IPS-20b (cell line): ENCODE measurements at regions not wholly inside any gene's neighbourhood (a gene's known extent, or its start where the extent isn't known, plus 50 kb on each side); places are given as distances from the start of the nearest gene placed in this dataset.

Experiments used
- H3K27ac ChIP-seq: one replicate; pipeline ENCODE4 v1.5.1; 2013; ENCODE audit warnings: low read length
- H3K27me3 ChIP-seq: 2 replicates; pipeline ENCODE4 v1.6.1; 2013; ENCODE audit warnings: mild to moderate bottlenecking, low read length, inconsistent platforms; ENCODE audit not compliant: insufficient read depth
- H3K36me3 ChIP-seq: 2 replicates; pipeline ENCODE4 v1.6.1; 2013; ENCODE audit warnings: low read depth, mild to moderate bottlenecking, inconsistent platforms, low read length, moderate library complexity; ENCODE audit not compliant: insufficient read depth
- H3K4me1 ChIP-seq: 2 replicates; pipeline ENCODE4 v1.6.1; 2013; ENCODE audit warnings: mild to moderate bottlenecking, control low read depth, inconsistent platforms, low read length, moderate library complexity; ENCODE audit not compliant: insufficient read depth
- H3K4me3 ChIP-seq: 2 replicates; pipeline ENCODE4 v1.5.1; 2013; ENCODE audit warnings: mild to moderate bottlenecking, low read length, inconsistent platforms
- H3K9ac ChIP-seq: 2 replicates; pipeline ENCODE4 v1.6.1; 2013; ENCODE audit warnings: low read depth, mild to moderate bottlenecking, inconsistent platforms, low read length, moderate library complexity
- H3K9me3 ChIP-seq: 2 replicates; pipeline ENCODE4 v1.6.1; 2013; ENCODE audit warnings: mild to moderate bottlenecking, low read depth, low read length, inconsistent platforms; ENCODE audit not compliant: insufficient read depth

GRCh38 chr16:60041671-60042070 lies 1307.6 kb upstream of the GOT2 start:
- Histone ChIP-seq H3K27ac (no peak overlapping the region), H3K4me3 (no peak overlapping the region), H3K27me3 (no peaks in the 10 kb centered on the region), H3K9me3 (no peaks in the 10 kb centered on the region), H3K9ac (no peak overlapping the region), H3K4me1 (no peaks in the 10 kb centered on the region), H3K36me3 (no peaks in the 10 kb centered on the region)

GRCh38 chr16:60031740-60032139 lies 1297.6 kb upstream of the GOT2 start:
- Histone ChIP-seq H3K4me3 (no peak overlapping the region), H3K4me1 (no peaks in the 10 kb centered on the region), H3K27me3 (no peaks in the 10 kb centered on the region), H3K36me3 (no peaks in the 10 kb centered on the region), H3K27ac (no peak overlapping the region), H3K9ac (no peak overlapping the region), H3K9me3 (no peaks in the 10 kb centered on the region)

GRCh38 chr16:60027351-60027750 lies 1293.2 kb upstream of the GOT2 start:
- H3K9me3 ChIP-seq, result no peaks in the 10 kb centered on the region
- H3K4me1 ChIP-seq, result no peaks in the 10 kb centered on the region
- no peaks in the 10 kb centered on the region for H3K27me3 ChIP-seq
- no peak overlapping the region for H3K9ac ChIP-seq
- H3K36me3 ChIP-seq, result no peaks in the 10 kb centered on the region
- H3K4me3 ChIP-seq, result no peak overlapping the region
- H3K27ac ChIP-seq, result no peak overlapping the region

- Histone ChIP-seq H3K9me3 (peaks cover 20% of the 10 kb centered on the region), H3K9ac (no peak overlapping the region), H3K4me1 (no peaks in the 10 kb centered on the region), H3K27ac (no peak overlapping the region), H3K4me3 (no peak overlapping the region), H3K36me3 (no peaks in the 10 kb centered on the region), H3K27me3 (no peaks in the 10 kb centered on the region)
These were observed 1279.0 kb upstream of the GOT2 start for GRCh38 chr16:60013076-60013475.

- peaks cover 19% of the 10 kb centered on the region for H3K9me3 ChIP-seq
- no peaks in the 10 kb centered on the region for H3K4me1 ChIP-seq
- H3K4me3 ChIP-seq, result no peak overlapping the region
- H3K36me3 ChIP-seq, result no peaks in the 10 kb centered on the region
- H3K27ac ChIP-seq, result no peak overlapping the region
- H3K27me3 ChIP-seq, result no peaks in the 10 kb centered on the region
- H3K9ac ChIP-seq, result no peak overlapping the region
These were observed 1267.4 kb upstream of the GOT2 start for GRCh38 chr16:60001523-60001922.

- no peak overlapping the region for H3K9ac ChIP-seq
- no peak overlapping the region for H3K4me3 ChIP-seq
- no peak overlapping the region for H3K27ac ChIP-seq
- H3K36me3 ChIP-seq, result no peaks in the 10 kb centered on the region
- no peaks in the 10 kb centered on the region for H3K4me1 ChIP-seq
- H3K27me3 ChIP-seq, result no peaks in the 10 kb centered on the region
- H3K9me3 ChIP-seq, result peaks cover 19% of the 10 kb centered on the region
These were observed 1263.6 kb upstream of the GOT2 start for GRCh38 chr16:59997706-59998105.

GRCh38 chr16:59993101-59993500 lies 1259.0 kb upstream of the GOT2 start:
- H3K9ac ChIP-seq, result no peak overlapping the region
- no peaks in the 10 kb centered on the region for H3K4me1 ChIP-seq
- H3K27me3 ChIP-seq, result no peaks in the 10 kb centered on the region
- peaks cover 12% of the 10 kb centered on the region; the same call in 1 of the 2 replicates for H3K9me3 ChIP-seq
- H3K36me3 ChIP-seq, result no peaks in the 10 kb centered on the region
- no peak overlapping the region for H3K27ac ChIP-seq
- no peak overlapping the region for H3K4me3 ChIP-seq

GRCh38 chr16:59991171-59991570 lies 1257.1 kb upstream of the GOT2 start:
- Histone ChIP-seq H3K4me1 (no peaks in the 10 kb centered on the region), H3K9me3 (peaks cover 12% of the 10 kb centered on the region; the same call in 1 of the 2 replicates), H3K36me3 (no peaks in the 10 kb centered on the region)

GRCh38 chr16:59988591-59988990 lies 1254.5 kb upstream of the GOT2 start:
- H3K27me3 ChIP-seq, result no peaks in the 10 kb centered on the region
- H3K36me3 ChIP-seq, result no peaks in the 10 kb centered on the region
- H3K4me1 ChIP-seq, result no peaks in the 10 kb centered on the region
- no peak overlapping the region for H3K4me3 ChIP-seq
- H3K27ac ChIP-seq, result no peak overlapping the region
- H3K9ac ChIP-seq, result no peak overlapping the region
- H3K9me3 ChIP-seq, result peaks cover 12% of the 10 kb centered on the region; the same call in 1 of the 2 replicates

More at GRCh38 chr16:59991171-59991570, 1257.1 kb upstream of the GOT2 start:
- no peak overlapping the region for H3K27ac ChIP-seq
- H3K9ac ChIP-seq, result no peak overlapping the region
- no peaks in the 10 kb centered on the region for H3K27me3 ChIP-seq
- no peak overlapping the region for H3K4me3 ChIP-seq

GRCh38 chr16:59975953-59976352 lies 1241.8 kb upstream of the GOT2 start:
- H3K9ac ChIP-seq, result no peak overlapping the region
- no peak overlapping the region for H3K27ac ChIP-seq
- peaks cover 10% of the 10 kb centered on the region; the same call in 1 of the 2 replicates for H3K9me3 ChIP-seq
- H3K36me3 ChIP-seq, result no peaks in the 10 kb centered on the region
- no peaks in the 10 kb centered on the region for H3K4me1 ChIP-seq
- no peaks in the 10 kb centered on the region for H3K27me3 ChIP-seq
- H3K4me3 ChIP-seq, result no peak overlapping the region

- no peaks in the 10 kb centered on the region for H3K27me3 ChIP-seq
- no peak overlapping the region for H3K4me3 ChIP-seq
- no peaks in the 10 kb centered on the region for H3K36me3 ChIP-seq
- no peak overlapping the region for H3K27ac ChIP-seq
- no peaks in the 10 kb centered on the region for H3K4me1 ChIP-seq
- H3K9ac ChIP-seq, result no peak overlapping the region
- H3K9me3 ChIP-seq, result peaks cover 10% of the 10 kb centered on the region; the same call in 1 of the 2 replicates
These were observed 1239.8 kb upstream of the GOT2 start for GRCh38 chr16:59973966-59974365.

GRCh38 chr16:59971264-59971663 lies 1237.1 kb upstream of the GOT2 start:
- no peaks in the 10 kb centered on the region for H3K27me3 ChIP-seq
- no peak overlapping the region for H3K27ac ChIP-seq

More at GRCh38 chr16:59971264-59971663, 1237.1 kb upstream of the GOT2 start:
- Histone ChIP-seq H3K9me3 (peaks cover 9% of the 10 kb centered on the region; the same call in 1 of the 2 replicates), H3K4me3 (no peak overlapping the region), H3K4me1 (no peaks in the 10 kb centered on the region), H3K36me3 (no peaks in the 10 kb centered on the region), H3K9ac (no peak overlapping the region)
